Panc1 (cell line): ENCODE measurements at regions not wholly inside any gene's neighbourhood (a gene's known extent, or its start where the extent isn't known, plus 50 kb on each side); places are given as distances from the start of the nearest gene placed in this dataset.

Experiments
- POLR2AphosphoS5 ChIP-seq: IDR thresholded peaks from 2 replicates; pipeline ENCODE4 v1.6.1; 2012; ENCODE audit warnings: mild to moderate bottlenecking, low read depth, low read length, moderate library complexity
- SIN3A ChIP-seq: IDR thresholded peaks from 2 replicates; pipeline ENCODE4 v1.6.1; 2012; ENCODE audit warnings: low read depth, mild to moderate bottlenecking, low read length, moderate library complexity, borderline replicate concordance; ENCODE audit not compliant: insufficient read depth
- TCF7L2 ChIP-seq: IDR thresholded peaks from 2 replicates; pipeline ENCODE4 v1.6.1; 2011; ENCODE audit warnings: mild to moderate bottlenecking, low read depth, low read length, inconsistent platforms
- TF ChIP-seq, protein P1 (sequence below): fragments of 450-650 bp; IDR thresholded peaks from 2 replicates; pipeline ENCODE4 v1.5.1; 2017; ENCODE audit warnings: mild to moderate bottlenecking
- TF ChIP-seq, protein P2 (sequence below), 2 experiments: IDR thresholded peaks; 2 replicates each; pipeline ENCODE4 v1.6.1; 2011 to 2012; ENCODE audit warnings: low read depth in 2 of 2, control low read depth in 1 of 2, low read length in 1 of 2, mild to moderate bottlenecking in 1 of 2, moderate library complexity in 1 of 2; ENCODE audit not compliant: insufficient read depth in 1 of 2

DNA sequence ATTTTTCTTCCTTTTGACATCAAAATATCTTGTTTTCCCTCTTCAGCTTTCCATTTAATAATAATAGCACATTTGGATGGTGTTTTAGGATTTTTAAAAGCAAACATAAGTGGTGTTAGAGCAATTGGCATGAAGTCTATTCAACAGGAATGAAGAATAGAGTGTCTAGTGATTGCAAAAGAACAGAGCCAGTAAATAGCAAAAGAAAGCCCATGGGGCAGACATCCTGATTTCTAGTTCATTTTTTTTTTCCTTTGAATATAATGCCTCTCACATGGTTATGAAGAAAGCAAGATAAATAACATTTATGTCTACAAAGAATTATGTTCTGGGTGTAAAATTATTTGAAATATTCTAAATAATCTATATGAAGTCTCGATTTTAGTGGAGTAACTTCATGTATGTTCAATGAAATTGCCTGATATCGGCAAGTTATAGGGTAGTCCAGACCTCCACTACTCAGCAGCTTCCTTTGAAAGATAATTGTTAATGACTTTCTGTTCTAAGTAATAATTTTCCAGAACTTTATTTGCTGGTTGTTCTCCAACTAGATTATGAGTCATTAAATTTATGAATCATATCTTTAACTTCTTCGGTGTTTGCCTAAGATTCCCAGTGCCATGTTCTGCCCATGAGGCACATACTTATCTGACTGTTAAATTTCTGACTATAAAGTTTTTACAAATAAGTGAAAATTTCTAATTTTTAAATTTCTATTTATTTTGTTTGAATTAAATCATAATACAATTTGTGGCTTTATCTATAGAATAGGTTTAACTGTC lies 587.9 kb downstream of the TLL1 start:
- TF ChIP-seq, protein P1, sequence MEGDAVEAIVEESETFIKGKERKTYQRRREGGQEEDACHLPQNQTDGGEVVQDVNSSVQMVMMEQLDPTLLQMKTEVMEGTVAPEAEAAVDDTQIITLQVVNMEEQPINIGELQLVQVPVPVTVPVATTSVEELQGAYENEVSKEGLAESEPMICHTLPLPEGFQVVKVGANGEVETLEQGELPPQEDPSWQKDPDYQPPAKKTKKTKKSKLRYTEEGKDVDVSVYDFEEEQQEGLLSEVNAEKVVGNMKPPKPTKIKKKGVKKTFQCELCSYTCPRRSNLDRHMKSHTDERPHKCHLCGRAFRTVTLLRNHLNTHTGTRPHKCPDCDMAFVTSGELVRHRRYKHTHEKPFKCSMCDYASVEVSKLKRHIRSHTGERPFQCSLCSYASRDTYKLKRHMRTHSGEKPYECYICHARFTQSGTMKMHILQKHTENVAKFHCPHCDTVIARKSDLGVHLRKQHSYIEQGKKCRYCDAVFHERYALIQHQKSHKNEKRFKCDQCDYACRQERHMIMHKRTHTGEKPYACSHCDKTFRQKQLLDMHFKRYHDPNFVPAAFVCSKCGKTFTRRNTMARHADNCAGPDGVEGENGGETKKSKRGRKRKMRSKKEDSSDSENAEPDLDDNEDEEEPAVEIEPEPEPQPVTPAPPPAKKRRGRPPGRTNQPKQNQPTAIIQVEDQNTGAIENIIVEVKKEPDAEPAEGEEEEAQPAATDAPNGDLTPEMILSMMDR, result no peak
- TF ChIP-seq TCF7L2 (no peak), SIN3A (no peak), POLR2AphosphoS5 (no peak)
- TF ChIP-seq, protein P2, sequence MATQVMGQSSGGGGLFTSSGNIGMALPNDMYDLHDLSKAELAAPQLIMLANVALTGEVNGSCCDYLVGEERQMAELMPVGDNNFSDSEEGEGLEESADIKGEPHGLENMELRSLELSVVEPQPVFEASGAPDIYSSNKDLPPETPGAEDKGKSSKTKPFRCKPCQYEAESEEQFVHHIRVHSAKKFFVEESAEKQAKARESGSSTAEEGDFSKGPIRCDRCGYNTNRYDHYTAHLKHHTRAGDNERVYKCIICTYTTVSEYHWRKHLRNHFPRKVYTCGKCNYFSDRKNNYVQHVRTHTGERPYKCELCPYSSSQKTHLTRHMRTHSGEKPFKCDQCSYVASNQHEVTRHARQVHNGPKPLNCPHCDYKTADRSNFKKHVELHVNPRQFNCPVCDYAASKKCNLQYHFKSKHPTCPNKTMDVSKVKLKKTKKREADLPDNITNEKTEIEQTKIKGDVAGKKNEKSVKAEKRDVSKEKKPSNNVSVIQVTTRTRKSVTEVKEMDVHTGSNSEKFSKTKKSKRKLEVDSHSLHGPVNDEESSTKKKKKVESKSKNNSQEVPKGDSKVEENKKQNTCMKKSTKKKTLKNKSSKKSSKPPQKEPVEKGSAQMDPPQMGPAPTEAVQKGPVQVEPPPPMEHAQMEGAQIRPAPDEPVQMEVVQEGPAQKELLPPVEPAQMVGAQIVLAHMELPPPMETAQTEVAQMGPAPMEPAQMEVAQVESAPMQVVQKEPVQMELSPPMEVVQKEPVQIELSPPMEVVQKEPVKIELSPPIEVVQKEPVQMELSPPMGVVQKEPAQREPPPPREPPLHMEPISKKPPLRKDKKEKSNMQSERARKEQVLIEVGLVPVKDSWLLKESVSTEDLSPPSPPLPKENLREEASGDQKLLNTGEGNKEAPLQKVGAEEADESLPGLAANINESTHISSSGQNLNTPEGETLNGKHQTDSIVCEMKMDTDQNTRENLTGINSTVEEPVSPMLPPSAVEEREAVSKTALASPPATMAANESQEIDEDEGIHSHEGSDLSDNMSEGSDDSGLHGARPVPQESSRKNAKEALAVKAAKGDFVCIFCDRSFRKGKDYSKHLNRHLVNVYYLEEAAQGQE (IDR thresholded peaks at IDR 0.05; ENCODE audit: insufficient read depth in 1 of 2, low read depth in 2 of 2, low read length in 1 of 2), result no peak
